Transverse colon (tissue), 4 donors: ENCODE measurements at regions not wholly inside any gene's neighbourhood (a gene's known extent, or its start where the extent isn't known, plus 50 kb on each side); places are given as distances from the start of the nearest gene placed in this dataset.
"Not testable (repeated sequence)": the region's sequence is repeated elsewhere in the genome, so short reads cannot be mapped to it uniquely, and the experiment has no call there.

ENCODE experiments used
- DNase-seq: peaks from one replicate; pipeline ENCODE4 v3.0.0-alpha.2; 2019
- H3K27ac ChIP-seq, 4 donors: fragments of 200-600 bp; sonication (generic); 2 replicates each; pipeline ENCODE4 v1.5.1; 2016 to 2018; ENCODE audit warnings: inconsistent platforms in 4 of 4
- H3K27me3 ChIP-seq: fragments of 200-600 bp; sonication (generic); 2 replicates; pipeline ENCODE4 v1.5.1; 2017; ENCODE audit warnings: inconsistent platforms
- H3K36me3 ChIP-seq, 4 donors: fragments of 200-600 bp; sonication (generic); 2 replicates each; pipeline ENCODE4 v1.5.1; 2017 to 2019; ENCODE audit warnings: inconsistent platforms in 4 of 4
- H3K4me1 ChIP-seq, 4 donors: fragments of 200-600 bp; sonication (generic); 2 replicates each; pipeline ENCODE4 v1.5.1; 2017 to 2020; ENCODE audit warnings: inconsistent platforms in 4 of 4
- H3K4me3 ChIP-seq, 4 donors: fragments of 200-600 bp; sonication (generic); 1 replicate in 1 of 4; 2 replicates in 3 of 4; pipeline versions ENCODE4 v1.5.1 to v1.6.1; 2017 to 2019; ENCODE audit warnings: inconsistent platforms in 4 of 4
- H3K9me3 ChIP-seq, 2 donors: fragments of 200-600 bp; sonication (generic); 2 replicates each; pipeline ENCODE4 v1.5.1; 2017 to 2019; ENCODE audit warnings: inconsistent platforms in 2 of 2
- CTCF ChIP-seq, 5 experiments: fragments of 200-600 bp in 3 of 5; fragments of 450-650 bp in 2 of 5; sonication (generic) in 3 of 5; IDR thresholded peaks; 1 replicate in 2 of 5; 2 replicates in 3 of 5; pipeline ENCODE4 v1.5.1; 2016 to 2017; ENCODE audit warnings: antibody characterized with exemption in 5 of 5, inconsistent platforms in 3 of 5, mild to moderate bottlenecking in 2 of 5, moderate library complexity in 1 of 5
- EP300 ChIP-seq: sonication (generic); formaldehyde crosslinking; IDR thresholded peaks from one replicate; pipeline ENCODE4 v1.6.1; 2017; ENCODE audit warnings: antibody characterized with exemption, low read depth
- POLR2A ChIP-seq: fragments of 450-650 bp; IDR thresholded peaks from one replicate; pipeline ENCODE4 v1.6.1; 2016; ENCODE audit warnings: antibody characterized with exemption, mild to moderate bottlenecking, moderate library complexity
- POLR2AphosphoS5 ChIP-seq, 3 donors: sonication (generic); formaldehyde crosslinking; IDR thresholded peaks; one replicate each; pipeline ENCODE4 v1.6.1; 2016; ENCODE audit warnings: antibody characterized with exemption in 3 of 3
- WGBS, 2 donors: methylation state at CpG; one replicate each; pipeline ENCODE4 v1.1.5; 2018; ENCODE audit warnings: low coverage in 1 of 2; 5-methylcytosine and 5-hydroxymethylcytosine counted together
- in situ Hi-C, 4 donors: fragments of 200-750 bp; cut with MboI; loops; one replicate each; pipeline versions ENCODE4 v1.15.0 to v1.15.1; 2017; ENCODE audit warnings: low sequenced_read_pairs in 3 of 4, low pct_ligation_motif_present in 1 of 4, low pct_unique_long_range_greater_than_20kb in 1 of 4
- intact Hi-C: fragments of 100-400 bp; cut with DNase I; formaldehyde crosslinking; loops from one replicate; pipeline ENCODE4 v1.15.1; 2023; ENCODE audit warnings: low total_unique reads

- intact Hi-C loops (no loop called here), in situ Hi-C loops (no loop called here)
- Histone ChIP-seq H3K4me3 (no peak overlapping the region), H3K27ac (no peak overlapping the region), H3K4me1 (peaks cover 0 to 14% (median 4%) of the 10 kb centered on the region in 4 donors), H3K9me3 (no peaks in the 10 kb centered on the region), H3K36me3 (no peaks in the 10 kb centered on the region), H3K27me3 (no peaks in the 10 kb centered on the region)
- no peak for DNase-seq
- TF ChIP-seq POLR2AphosphoS5 (IDR thresholded peaks at IDR 0.05) (no peak), POLR2A (no peak), EP300 (no peak), CTCF (IDR thresholded peaks at IDR 0.05) (no peak)
Measured at GRCh38 chr6:144417681-144418080, 132.5 kb downstream of the UTRN start.

- intact Hi-C loops (no loop called here), in situ Hi-C loops (no loop called here)
- TF ChIP-seq CTCF (IDR thresholded peaks at IDR 0.05) (no peak), EP300 (no peak), POLR2AphosphoS5 (IDR thresholded peaks at IDR 0.05) (no peak), POLR2A (no peak)
- peaks cover 0 to 17% (median 4%) of the 10 kb centered on the region in 4 donors for H3K4me1 ChIP-seq
- no peak overlapping the region for H3K4me3 ChIP-seq
- no peaks in the 10 kb centered on the region for H3K27me3 ChIP-seq
- no peak for DNase-seq
- H3K36me3 ChIP-seq: peaks cover 0 to 4% (median 0%) of the 10 kb centered on the region in 4 donors
- H3K27ac ChIP-seq: no peak overlapping the region
- H3K9me3 ChIP-seq: no peaks in the 10 kb centered on the region
- WGBS, 2 donors: 70 to 80% methylated on average over 3 to 6 of the region's 6 CpGs
Measured at GRCh38 chr6:144418959-144419545, 133.9 kb downstream of the UTRN start.

GRCh38 chr6:144423167-144423566, 138.0 kb downstream of the UTRN start:
- H3K4me3 ChIP-seq: no peak overlapping the region
- intact Hi-C loops (no loop called here), in situ Hi-C loops (no loop called here)
- no peak for DNase-seq
- WGBS, 2 donors: 62 to 80% methylated on average over 1 to 3 of the region's 3 CpGs
- H3K27me3 ChIP-seq: no peaks in the 10 kb centered on the region
- H3K9me3 ChIP-seq: no peaks in the 10 kb centered on the region
- no peak for TF ChIP-seq EP300
- TF ChIP-seq CTCF (IDR thresholded peaks at IDR 0.05): no peak
- TF ChIP-seq POLR2A: no peak
- TF ChIP-seq POLR2AphosphoS5 (IDR thresholded peaks at IDR 0.05): no peak
- peaks cover 0 to 19% (median 9%) of the 10 kb centered on the region in 4 donors for H3K36me3 ChIP-seq
- peaks cover 0 to 6% (median 0%) of the 10 kb centered on the region in 4 donors for H3K4me1 ChIP-seq
- H3K27ac ChIP-seq: no peak overlapping the region

- Histone ChIP-seq H3K36me3 (peaks cover 0 to 45% (median 7%) of the 10 kb centered on the region in 4 donors), H3K4me1 (no peaks in the 10 kb centered on the region), H3K27ac (no peak overlapping the region), H3K4me3 (no peak overlapping the region), H3K9me3 (no peaks in the 10 kb centered on the region), H3K27me3 (no peaks in the 10 kb centered on the region)
- intact Hi-C loops: no loop called here
- DNase-seq: no peak
- WGBS, 2 donors: 92 to 96% methylated on average over 1 of the region's 1 CpG
- in situ Hi-C loops: no loop called here
- TF ChIP-seq CTCF (IDR thresholded peaks at IDR 0.05) (no peak), EP300 (no peak), POLR2A (no peak), POLR2AphosphoS5 (IDR thresholded peaks at IDR 0.05) (no peak)
Measured at GRCh38 chr6:144429753-144430152, 144.6 kb downstream of the UTRN start.

GRCh38 chr6:144433446-144433845, 148.3 kb downstream of the UTRN start:
- H3K27ac ChIP-seq, H3K4me3 ChIP-seq, H3K27me3 ChIP-seq, H3K9me3 ChIP-seq, in situ Hi-C loops, H3K4me1 ChIP-seq, DNase-seq, intact Hi-C loops: not testable (repeated sequence)
- H3K36me3 ChIP-seq: peaks cover 0 to 47% (median 6%) of the 10 kb centered on the region in 4 donors
- 93% methylated on average over 14 of the region's 24 CpGs; no CpG with 5 or more reads in 1 of the 2 donors for WGBS, 2 donors
